Osteocyte (in vitro differentiated cells): ENCODE measurements at regions not wholly inside any gene's neighbourhood (a gene's known extent, or its start where the extent isn't known, plus 50 kb on each side); places are given as distances from the start of the nearest gene placed in this dataset.
A peak's percentile ranks its signal among the peaks of the same experiment; 100 is the strongest.

ENCODE experiments used
- DNase-seq: peaks from one replicate; pipeline ENCODE4 v3.0.0; 2021; ENCODE audit warnings: mixed read lengths; ENCODE audit not compliant: unreplicated experiment; ENCODE audit errors: extremely low spot score
- H3K27ac Mint-ChIP-seq: one replicate; pipeline ENCODE4 v1.8.0; 2021; ENCODE audit warnings: mild to moderate bottlenecking, mixed read lengths; ENCODE audit not compliant: unreplicated experiment
- H3K27me3 Mint-ChIP-seq: one replicate; pipeline ENCODE4 v1.8.0; 2021; ENCODE audit warnings: mixed read lengths; ENCODE audit not compliant: unreplicated experiment
- H3K36me3 Mint-ChIP-seq: one replicate; pipeline ENCODE4 v1.8.0; 2021; ENCODE audit warnings: mixed read lengths; ENCODE audit not compliant: unreplicated experiment
- H3K4me1 Mint-ChIP-seq: one replicate; pipeline ENCODE4 v1.8.0; 2021; ENCODE audit warnings: mixed read lengths; ENCODE audit not compliant: unreplicated experiment
- H3K4me3 Mint-ChIP-seq: one replicate; pipeline ENCODE4 v1.8.0; 2021; ENCODE audit warnings: mild to moderate bottlenecking, moderate library complexity, mixed read lengths; ENCODE audit not compliant: unreplicated experiment
- H3K9me3 Mint-ChIP-seq: one replicate; pipeline ENCODE4 v1.8.0; 2021; ENCODE audit warnings: mixed read lengths; ENCODE audit not compliant: unreplicated experiment
- TF ChIP-seq, protein P1 (sequence below): fragments of 200-600 bp; sonication (generic); IDR thresholded peaks from 2 replicates; pipeline ENCODE4 v1.5.0; 2021; ENCODE audit warnings: antibody characterized with exemption, mild to moderate bottlenecking, moderate library complexity

DNA sequence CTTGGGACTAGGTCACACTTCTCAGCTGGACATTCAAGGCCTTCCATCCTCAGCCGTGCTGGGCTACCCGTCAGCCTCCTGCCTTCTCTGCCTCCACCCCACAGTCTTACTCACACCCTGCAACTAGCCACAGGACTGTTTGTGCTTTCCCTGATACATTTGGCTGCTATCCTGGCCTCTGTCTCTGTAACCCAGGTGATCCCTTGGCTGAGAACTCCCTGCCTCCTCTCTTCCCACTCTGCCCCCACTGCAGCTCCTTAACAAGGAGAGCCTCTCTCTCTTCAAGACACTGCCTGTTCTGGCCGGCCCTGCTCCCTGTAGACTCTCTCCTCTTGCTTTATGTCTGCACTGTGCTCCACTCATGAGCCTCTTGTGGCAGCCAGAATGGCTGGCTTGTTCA is 120.6 kb downstream of the MSX2 start:
- Mint-ChIP-seq H3K27ac (no peak overlapping the region), H3K36me3 (peaks cover 3% of the 10 kb centered on the region), H3K27me3 (no peaks in the 10 kb centered on the region), H3K4me1 (peaks cover 24% of the 10 kb centered on the region), H3K9me3 (peaks cover 5% of the 10 kb centered on the region), H3K4me3 (no peak overlapping the region)
- no peak for DNase-seq
- TF ChIP-seq, protein P1, sequence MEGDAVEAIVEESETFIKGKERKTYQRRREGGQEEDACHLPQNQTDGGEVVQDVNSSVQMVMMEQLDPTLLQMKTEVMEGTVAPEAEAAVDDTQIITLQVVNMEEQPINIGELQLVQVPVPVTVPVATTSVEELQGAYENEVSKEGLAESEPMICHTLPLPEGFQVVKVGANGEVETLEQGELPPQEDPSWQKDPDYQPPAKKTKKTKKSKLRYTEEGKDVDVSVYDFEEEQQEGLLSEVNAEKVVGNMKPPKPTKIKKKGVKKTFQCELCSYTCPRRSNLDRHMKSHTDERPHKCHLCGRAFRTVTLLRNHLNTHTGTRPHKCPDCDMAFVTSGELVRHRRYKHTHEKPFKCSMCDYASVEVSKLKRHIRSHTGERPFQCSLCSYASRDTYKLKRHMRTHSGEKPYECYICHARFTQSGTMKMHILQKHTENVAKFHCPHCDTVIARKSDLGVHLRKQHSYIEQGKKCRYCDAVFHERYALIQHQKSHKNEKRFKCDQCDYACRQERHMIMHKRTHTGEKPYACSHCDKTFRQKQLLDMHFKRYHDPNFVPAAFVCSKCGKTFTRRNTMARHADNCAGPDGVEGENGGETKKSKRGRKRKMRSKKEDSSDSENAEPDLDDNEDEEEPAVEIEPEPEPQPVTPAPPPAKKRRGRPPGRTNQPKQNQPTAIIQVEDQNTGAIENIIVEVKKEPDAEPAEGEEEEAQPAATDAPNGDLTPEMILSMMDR: no peak

DNA sequence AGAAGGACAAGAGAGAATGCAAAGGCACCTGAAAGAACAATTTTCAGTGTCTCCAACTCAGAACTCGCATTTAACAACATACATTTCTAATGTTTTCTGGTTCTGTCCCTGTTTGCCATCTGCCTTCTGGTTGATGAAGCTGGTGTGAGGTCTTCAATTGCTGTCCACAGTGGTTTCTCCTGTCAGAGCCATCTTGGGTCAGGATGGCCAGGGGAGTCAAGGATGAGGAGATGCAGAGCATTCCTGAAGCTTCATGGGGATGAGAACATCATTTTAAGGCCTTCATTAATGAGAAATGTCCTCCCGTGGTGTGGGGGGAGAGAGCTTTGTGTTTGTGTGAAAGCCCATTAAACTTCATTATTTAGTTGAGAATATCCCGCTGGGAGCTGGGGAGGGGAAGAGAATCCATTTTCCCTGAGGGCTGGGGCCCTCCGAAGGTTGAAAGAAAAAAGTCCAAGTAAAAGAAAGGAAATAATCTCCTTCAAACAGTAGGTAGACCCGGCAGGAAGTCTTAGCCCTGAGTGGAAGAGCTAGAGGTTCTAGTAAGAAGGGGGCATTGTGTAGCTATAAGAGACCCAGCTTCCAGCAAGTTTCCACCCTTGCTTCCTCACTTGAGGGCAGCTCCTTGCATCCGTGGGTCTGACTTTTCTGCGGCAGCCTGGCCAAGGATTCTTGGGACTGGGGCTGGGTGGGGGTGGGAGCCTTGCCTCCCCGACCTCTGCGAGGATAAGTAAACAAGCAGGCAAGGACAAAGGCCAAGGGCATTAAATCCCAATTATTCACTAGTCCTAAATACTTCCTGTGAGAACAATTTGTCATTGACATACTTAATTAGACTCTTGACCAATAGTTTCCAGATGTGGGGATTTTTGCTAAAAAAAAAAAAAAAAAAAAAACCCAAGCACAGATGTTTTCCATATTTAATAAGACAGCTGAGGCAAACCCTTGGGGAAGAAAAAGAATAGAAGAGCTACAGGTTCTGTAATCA is 119.2 kb downstream of the MSX2 start:
- Mint-ChIP-seq H3K4me3 (no peak overlapping the region), H3K4me1 (peaks cover 28% of the 10 kb centered on the region), H3K27ac (peak overlapping the region; percentile 13), H3K9me3 (peaks cover 3% of the 10 kb centered on the region), H3K27me3 (no peaks in the 10 kb centered on the region), H3K36me3 (peaks cover 2% of the 10 kb centered on the region)
- no peak for DNase-seq
- TF ChIP-seq, protein P1: no peak

DNA sequence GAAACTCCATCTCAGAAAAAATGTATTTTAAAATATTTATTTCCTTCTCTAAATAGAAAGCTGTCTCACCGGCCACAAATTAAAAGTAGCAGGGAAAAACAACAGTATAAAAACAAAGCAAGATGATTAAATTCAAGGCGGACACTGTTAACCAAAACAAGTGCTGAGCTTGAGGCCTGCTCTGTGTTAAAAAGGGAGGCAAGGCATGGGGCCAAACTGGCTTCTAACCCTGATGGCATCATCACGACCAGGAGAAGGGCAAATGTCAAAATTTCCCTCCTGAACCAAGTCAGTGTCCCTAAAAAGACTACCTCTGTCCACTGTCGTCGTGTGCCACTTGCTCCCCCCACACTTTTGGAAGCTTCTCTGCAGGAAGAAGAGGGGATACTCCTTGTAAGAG is 116.1 kb downstream of the MSX2 start:
- TF ChIP-seq, protein P1: no peak
- no peaks in the 10 kb centered on the region for H3K36me3 Mint-ChIP-seq
- DNase-seq: no peak
- peaks cover 3% of the 10 kb centered on the region for H3K9me3 Mint-ChIP-seq
- no peak overlapping the region for H3K4me3 Mint-ChIP-seq
- no peak overlapping the region for H3K27ac Mint-ChIP-seq
- no peaks in the 10 kb centered on the region for H3K27me3 Mint-ChIP-seq
- H3K4me1 Mint-ChIP-seq: peaks cover 40% of the 10 kb centered on the region

DNA sequence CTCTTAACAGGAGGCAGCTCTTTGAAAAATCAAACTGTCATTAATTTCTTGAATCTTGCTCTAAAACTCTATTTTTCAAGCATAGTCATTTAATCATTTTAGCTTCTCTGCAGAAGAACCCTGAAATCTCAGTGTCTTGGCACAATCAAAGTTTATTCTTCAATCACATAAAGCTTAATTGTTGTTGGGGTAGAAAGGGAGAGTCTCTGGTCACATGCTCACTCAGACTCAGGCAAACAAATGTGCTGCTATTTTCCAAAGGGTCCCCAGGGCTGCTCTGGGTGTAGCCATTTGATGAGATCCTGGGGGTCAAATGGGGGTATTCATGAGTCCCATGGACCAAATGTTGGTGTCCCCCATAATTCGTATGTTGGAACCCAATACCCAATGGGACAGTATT is 114.8 kb downstream of the MSX2 start:
- peaks cover 3% of the 10 kb centered on the region for H3K9me3 Mint-ChIP-seq
- no peak overlapping the region for H3K27ac Mint-ChIP-seq
- H3K4me3 Mint-ChIP-seq: no peak overlapping the region
- H3K36me3 Mint-ChIP-seq: no peaks in the 10 kb centered on the region
- DNase-seq: no peak
- TF ChIP-seq, protein P1: no peak
- no peaks in the 10 kb centered on the region for H3K27me3 Mint-ChIP-seq
- H3K4me1 Mint-ChIP-seq: peaks cover 36% of the 10 kb centered on the region
